H1 (cell line): ENCODE measurements at regions not wholly inside any gene's neighbourhood (a gene's known extent, or its start where the extent isn't known, plus 50 kb on each side); places are given as distances from the start of the nearest gene placed in this dataset.

Experiments used
- CTCF ChIA-PET: fragments of 300-600 bp; sonication (Branson Sonifier 250); formaldehyde crosslinking; loops from one replicate; lab custom pipeline; 2021; ENCODE audit not compliant: partially characterized antibody; lab: Charles Lee
- POLR2A ChIA-PET: fragments of 300-600 bp; sonication (Branson Sonifier 250); formaldehyde crosslinking; loops from one replicate; lab custom pipeline; 2021; ENCODE audit warnings: inconsistent platforms; ENCODE audit not compliant: partially characterized antibody; lab: Charles Lee
- DNase-seq, 2 experiments: peaks; one replicate each; pipeline versions ENCODE4 v3.0.0 to v3.0.0-alpha.2; 2010 to 2022; ENCODE audit warnings: low spot score in 2 of 2, low read depth in 1 of 2, mixed read lengths in 1 of 2
- FAIRE-seq: peaks from 2 replicates; lab custom pipeline; 2011; peaks lifted over from hg19 to GRCh38; lab: Jason Lieb, UNC
- H2AFZ ChIP-seq: 2 replicates; pipeline ENCODE4 v1.8.1; 2012; ENCODE audit warnings: low read length, inconsistent platforms
- H2AK5ac ChIP-seq: 2 replicates; pipeline ENCODE4 v1.6.1; 2013; ENCODE audit warnings: low read depth, low read length
- H2BK120ac ChIP-seq: replicated peaks from 2 replicates; pipeline ENCODE3; 2013; ENCODE audit warnings: low read depth, low read length, inconsistent platforms
- H2BK12ac ChIP-seq: 2 replicates; pipeline ENCODE4 v1.6.1; 2013; ENCODE audit warnings: low read depth, low read length
- H2BK15ac ChIP-seq: 2 replicates; pipeline ENCODE4 v1.6.1; 2013; ENCODE audit warnings: low read length
- H2BK20ac ChIP-seq: 2 replicates; pipeline ENCODE4 v1.6.1; 2013; ENCODE audit warnings: low read length
- H2BK5ac ChIP-seq: 2 replicates; pipeline ENCODE4 v1.6.1; 2013; ENCODE audit warnings: low read depth, low read length
- H3K14ac ChIP-seq: 2 replicates; pipeline ENCODE4 v1.6.1; 2013; ENCODE audit warnings: inconsistent platforms; ENCODE audit not compliant: insufficient read length
- H3K18ac ChIP-seq: 2 replicates; pipeline ENCODE4 v1.6.1; 2013; ENCODE audit warnings: low read length; ENCODE audit errors: extremely low read depth
- H3K23ac ChIP-seq: 2 replicates; pipeline ENCODE4 v1.6.1; 2013; ENCODE audit warnings: inconsistent platforms; ENCODE audit not compliant: insufficient read length
- H3K23me2 ChIP-seq: 2 replicates; pipeline ENCODE4 v1.6.1; 2013; ENCODE audit warnings: low read depth, low read length
- H3K27ac ChIP-seq: 2 replicates; pipeline ENCODE4 v1.6.1; 2011; ENCODE audit warnings: low read depth, low read length, inconsistent platforms
- H3K27me3 ChIP-seq, 4 experiments: replicated peaks in 1 of 4; 1 replicate in 1 of 4; 2 replicates in 3 of 4; pipeline versions ENCODE4 v1.6.1 to v1.8.1; 2011 to 2013; ENCODE audit warnings: low read length in 3 of 4, mild to moderate bottlenecking in 3 of 4, inconsistent platforms in 2 of 4, mixed read lengths in 2 of 4, moderate library complexity in 1 of 4; ENCODE audit not compliant: control insufficient read depth in 3 of 4, insufficient read depth in 3 of 4; ENCODE audit errors: extremely low read depth in 1 of 4
- H3K36me3 ChIP-seq, 4 experiments: 2 replicates each; pipeline versions ENCODE4 v1.6.1 to v1.8.1; 2011 to 2013; ENCODE audit warnings: mild to moderate bottlenecking in 4 of 4, low read length in 3 of 4, moderate library complexity in 2 of 4, control low read depth in 1 of 4, inconsistent platforms in 1 of 4; ENCODE audit not compliant: insufficient read depth in 4 of 4, control insufficient read depth in 2 of 4
- H3K4ac ChIP-seq: replicated peaks from 2 replicates; pipeline ENCODE3; 2013; ENCODE audit warnings: low read length, low read depth, mixed read lengths, inconsistent platforms; ENCODE audit not compliant: insufficient read length
- H3K4me1 ChIP-seq, 4 experiments: replicated peaks in 1 of 4; 1 replicate in 1 of 4; 2 replicates in 3 of 4; pipeline versions ENCODE4 v1.6.1 to v1.8.1; 2011 to 2013; ENCODE audit warnings: low read length in 3 of 4, inconsistent platforms in 2 of 4, mixed read lengths in 1 of 4; ENCODE audit not compliant: insufficient read depth in 4 of 4, control insufficient read depth in 3 of 4
- H3K4me2 ChIP-seq, 2 experiments: 2 replicates each; pipeline versions ENCODE4 v1.6.1 to v1.8.1; 2011 to 2013; ENCODE audit warnings: low read depth in 2 of 2, low read length in 2 of 2, control low read depth in 1 of 2, inconsistent platforms in 1 of 2, mild to moderate bottlenecking in 1 of 2; ENCODE audit not compliant: insufficient read depth in 1 of 2
- H3K4me3 ChIP-seq, 4 experiments: fragments of 200-600, 300-600 bp in 1 of 4; sonication (generic), shearing (Covaris generic), sonication (Bioruptor Twin) in 1 of 4; 2 replicates each; pipeline versions ENCODE4 v1.5.1 to v1.8.1; 2011 to 2016; ENCODE audit warnings: low read length in 4 of 4, low read depth in 3 of 4, control low read depth in 2 of 4, inconsistent platforms in 2 of 4, mild to moderate bottlenecking in 2 of 4, mixed read lengths in 1 of 4, moderate library complexity in 1 of 4; ENCODE audit not compliant: insufficient read depth in 2 of 4; ENCODE audit errors: extremely low read depth in 1 of 4
- H3K56ac ChIP-seq: replicated peaks from 2 replicates; pipeline ENCODE3; 2013; ENCODE audit warnings: low read depth, mild to moderate bottlenecking, mixed read lengths, low read length, inconsistent platforms; ENCODE audit not compliant: insufficient read length
- H3K79me1 ChIP-seq: 2 replicates; pipeline ENCODE4 v1.6.1; 2013; ENCODE audit warnings: low read depth, low read length, control low read depth
- H3K79me2 ChIP-seq, 2 experiments: 2 replicates each; pipeline versions ENCODE4 v1.6.1 to v1.8.1; 2012 to 2013; ENCODE audit warnings: low read length in 2 of 2, mild to moderate bottlenecking in 2 of 2, inconsistent platforms in 1 of 2; ENCODE audit not compliant: insufficient read depth in 2 of 2, control insufficient read depth in 1 of 2
- H3K9ac ChIP-seq, 4 experiments: replicated peaks in 1 of 4; 1 replicate in 1 of 4; 2 replicates in 3 of 4; pipeline versions ENCODE4 v1.6.1 to v1.8.1; 2011 to 2013; ENCODE audit warnings: low read depth in 3 of 4, low read length in 3 of 4, control low read depth in 2 of 4, mild to moderate bottlenecking in 2 of 4, moderate library complexity in 2 of 4, inconsistent platforms in 1 of 4; ENCODE audit errors: extremely low read depth in 1 of 4
- H3K9me3 ChIP-seq, 2 experiments: 2 replicates each; pipeline versions ENCODE4 v1.6.1 to v1.8.1; 2012 to 2013; ENCODE audit warnings: mild to moderate bottlenecking in 2 of 2, moderate library complexity in 2 of 2, control low read depth in 1 of 2, inconsistent platforms in 1 of 2, low read depth in 1 of 2, low read length in 1 of 2, mixed read lengths in 1 of 2; ENCODE audit not compliant: insufficient read depth in 2 of 2
- H4K20me1 ChIP-seq, 2 experiments: replicated peaks in 1 of 2; 2 replicates each; pipeline versions ENCODE3 to v1.8.1; 2011 to 2013; ENCODE audit warnings: inconsistent platforms in 2 of 2, low read length in 2 of 2, mild to moderate bottlenecking in 1 of 2; ENCODE audit not compliant: insufficient read depth in 2 of 2, control insufficient read depth in 1 of 2
- H4K5ac ChIP-seq: 2 replicates; pipeline ENCODE4 v1.6.1; 2013; ENCODE audit warnings: low read length, low read depth, mixed read lengths, inconsistent platforms; ENCODE audit not compliant: insufficient read length
- H4K8ac ChIP-seq: 2 replicates; pipeline ENCODE4 v1.8.0; 2013; ENCODE audit warnings: mild to moderate bottlenecking, moderate library complexity, low read length, inconsistent platforms; ENCODE audit not compliant: insufficient read depth; ENCODE audit errors: extremely low read depth
- H4K91ac ChIP-seq: replicated peaks from 2 replicates; pipeline ENCODE3; 2013; ENCODE audit warnings: low read length, mixed read lengths, inconsistent platforms; ENCODE audit not compliant: insufficient read length
- EGR1 ChIP-seq: IDR thresholded peaks from 2 replicates; pipeline ENCODE4 v1.6.1; 2011; ENCODE audit warnings: low read depth, low read length, borderline replicate concordance
- GABPA ChIP-seq: IDR thresholded peaks from 2 replicates; pipeline ENCODE4 v1.6.1; 2011; ENCODE audit warnings: mild to moderate bottlenecking, low read length, moderate library complexity, borderline replicate concordance; ENCODE audit not compliant: insufficient read depth
- HDAC2 ChIP-seq, 2 experiments: fragments of 300-600 bp in 1 of 2; sonication (generic) in 1 of 2; IDR thresholded peaks; 2 replicates each; pipeline ENCODE4 v1.6.1; 2011 to 2012; ENCODE audit warnings: low read depth in 2 of 2, low read length in 2 of 2, mild to moderate bottlenecking in 2 of 2, moderate library complexity in 2 of 2, borderline replicate concordance in 1 of 2, inconsistent platforms in 1 of 2
- HDAC6 ChIP-seq: IDR thresholded peaks from one replicate; pipeline ENCODE4 v1.7.1; 2012; ENCODE audit warnings: low read depth, mild to moderate bottlenecking, inconsistent platforms, low read length, moderate library complexity
- KDM5A ChIP-seq: fragments of 200-600 bp; IDR thresholded peaks from 2 replicates; pipeline ENCODE4 v1.7.1; 2012; ENCODE audit warnings: mild to moderate bottlenecking, low read length, inconsistent platforms, mixed read lengths
- POLR2AphosphoS5 ChIP-seq: IDR thresholded peaks from 2 replicates; pipeline ENCODE4 v1.6.1; 2011; ENCODE audit warnings: low read depth, low read length
- POU5F1 ChIP-seq: IDR thresholded peaks from 2 replicates; pipeline ENCODE4 v1.6.1; 2011; ENCODE audit warnings: low read depth, mild to moderate bottlenecking, low read length, moderate library complexity
- RFX5 ChIP-seq: IDR thresholded peaks from 2 replicates; pipeline ENCODE4 v1.6.1; 2011; ENCODE audit warnings: low read depth, low read length, improper control_type of control experiment, borderline replicate concordance
- SP1 ChIP-seq: IDR thresholded peaks from 2 replicates; pipeline ENCODE4 v1.6.1; 2011; ENCODE audit warnings: low read depth, low read length
- SRF ChIP-seq: IDR thresholded peaks from 2 replicates; pipeline ENCODE4 v1.6.1; 2011; ENCODE audit warnings: mild to moderate bottlenecking, low read depth, low read length, moderate library complexity
- TAF1 ChIP-seq: IDR thresholded peaks from 2 replicates; pipeline ENCODE4 v1.6.1; 2011; ENCODE audit warnings: mild to moderate bottlenecking, low read depth, low read length
- WGBS, 2 experiments: shearing (Covaris generic) in 1 of 2; methylation state at CpG; one replicate each; pipeline versions ENCODE4 v1.1.6 to v1.1.7; 2013 to 2015; ENCODE audit warnings: low lambda C conversion rate in 2 of 2, mixed read lengths in 2 of 2, inconsistent platforms in 1 of 2, low coverage in 1 of 2, missing lambda C conversion rate in 1 of 2; ENCODE audit not compliant: insufficient replicate concordance in 2 of 2, insufficient coverage in 1 of 2, insufficient read length in 1 of 2; ENCODE audit errors: extremely low coverage in 1 of 2, missing lambda C conversion rate in 1 of 2; 5-methylcytosine and 5-hydroxymethylcytosine counted together

GRCh38 chr3:165279471-165279870 is 83.3 kb upstream of the SLITRK3 start:
- Histone ChIP-seq H2BK15ac (no peak overlapping the region), H2BK20ac (no peak overlapping the region), H2BK5ac (no peak overlapping the region), H3K14ac (no peak overlapping the region), H3K27ac (no peak overlapping the region), H2BK120ac (no peak overlapping the region), H3K79me2 (no peaks in the 10 kb centered on the region), H3K4me2 (no peak overlapping the region), H3K56ac (no peak overlapping the region), H4K20me1 (no peaks in the 10 kb centered on the region), H3K36me3 (no peaks in the 10 kb centered on the region), H3K23ac (no peak overlapping the region), H3K4me1 (0 out of 7 replicates have a peak, but pooled peaks cover 0 to 3% (median 0%) of the 10 kb centered on the region in 4 experiments), H3K79me1 (no peaks in the 10 kb centered on the region), H4K8ac (no peak overlapping the region), H3K18ac (no peak overlapping the region), H4K91ac (no peak overlapping the region), H3K4ac (no peak overlapping the region), H3K9ac (no peak overlapping the region), H3K9me3 (no peaks in the 10 kb centered on the region), H3K27me3 (no peaks in the 10 kb centered on the region), H3K23me2 (no peaks in the 10 kb centered on the region), H2AK5ac (no peak overlapping the region), H2AFZ (no peak overlapping the region), H2BK12ac (no peak overlapping the region), H4K5ac (no peak overlapping the region), H3K4me3 (no peak overlapping the region)
- FAIRE-seq: no peak
- 96% methylated on average over 1 of the region's 1 CpG; no CpG with 5 or more reads in 1 of the 2 experiments for WGBS, 2 experiments
- no peak for DNase-seq
- CTCF ChIA-PET: interaction anchor here (1.0 kb wide), 1 partner anchor 22 kb away, joined by 3 read pairs; no protein-coding TSS in a partner anchor
- POLR2A ChIA-PET: no interaction called here
- TF ChIP-seq SRF (no peak), TAF1 (no peak), SP1 (no peak), POU5F1 (no peak), RFX5 (no peak), HDAC2 (IDR thresholded peaks at IDR 0.05; ENCODE audit: borderline replicate concordance in 1 of 2, low read depth in 2 of 2, low read length in 2 of 2) (no peak), HDAC6 (no peak), KDM5A (no peak), GABPA (no peak), POLR2AphosphoS5 (no peak), EGR1 (no peak)
